ENCODE measurements at regions not wholly inside any gene's neighbourhood (a gene's known extent, or its start where the extent isn't known, plus 50 kb on each side); places are given as distances from the start of the nearest gene placed in this dataset.
"Not testable (repeated sequence)": the region's sequence is repeated elsewhere in the genome, so short reads cannot be mapped to it uniquely, and the experiment has no call there.

DNA sequence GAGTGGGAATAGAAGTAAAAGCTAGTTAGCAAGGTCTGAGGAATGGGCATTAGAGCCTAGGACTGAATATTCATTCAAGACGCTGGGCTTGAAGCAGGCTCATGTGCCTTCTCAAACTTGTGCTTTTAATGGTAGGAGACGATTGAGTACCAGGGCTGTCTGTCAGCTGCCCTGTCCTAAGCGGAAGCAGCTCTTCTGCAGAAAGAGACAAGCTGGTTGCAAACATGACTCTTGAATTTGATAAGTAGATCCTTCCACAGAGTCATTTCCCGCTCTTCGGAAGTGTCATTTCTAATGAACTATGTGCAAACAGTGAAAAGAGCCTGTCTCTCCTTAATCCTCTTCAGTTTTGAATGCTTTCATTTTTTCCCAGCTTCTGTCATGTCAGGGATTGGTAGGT, 176.4 kb downstream of the TFAP2B start:
- DNase-seq (ENCODE audit: low spot score): no peak

DNA sequence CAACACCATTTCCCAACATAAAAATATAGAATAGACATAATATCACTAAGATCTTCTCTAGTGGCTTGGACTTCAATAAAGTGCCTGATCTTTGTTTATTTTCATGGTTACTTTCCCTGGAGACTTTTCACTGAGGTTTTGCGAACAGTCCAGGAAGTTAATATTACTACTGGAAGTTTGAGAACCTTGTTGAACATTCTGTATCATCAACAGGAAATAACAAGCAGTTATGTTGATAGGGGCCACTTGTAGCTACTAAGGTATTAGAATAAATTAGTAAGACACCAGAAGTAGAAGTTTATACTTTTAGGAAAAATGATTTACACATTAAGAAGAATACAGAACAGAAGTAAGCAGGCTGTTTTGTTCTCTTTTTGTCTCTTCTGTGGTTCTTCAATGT, 180.2 kb downstream of the TFAP2B start:
- DNase-seq (ENCODE audit: low spot score): no peak

DNA sequence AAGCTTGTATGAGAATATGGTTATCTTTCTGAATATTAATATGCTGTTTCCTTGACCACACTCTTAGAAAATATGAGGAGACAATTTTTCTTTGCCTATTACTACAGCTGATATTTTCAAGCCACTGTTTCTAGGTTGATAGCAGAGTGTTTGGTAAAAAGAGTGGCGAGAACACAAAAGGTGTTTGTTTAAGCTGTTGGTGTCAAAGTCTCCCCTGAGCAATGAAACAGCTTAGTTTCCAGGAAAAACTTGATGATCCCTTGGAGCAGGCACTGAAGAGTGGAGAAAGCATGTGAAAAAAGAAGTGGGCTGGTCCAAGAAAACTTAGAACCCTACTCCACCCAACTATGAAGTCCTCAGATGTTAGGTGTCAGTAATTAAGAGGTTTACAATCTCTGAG, 182.7 kb downstream of the TFAP2B start:
- no peak for DNase-seq (ENCODE audit: low spot score)

DNA sequence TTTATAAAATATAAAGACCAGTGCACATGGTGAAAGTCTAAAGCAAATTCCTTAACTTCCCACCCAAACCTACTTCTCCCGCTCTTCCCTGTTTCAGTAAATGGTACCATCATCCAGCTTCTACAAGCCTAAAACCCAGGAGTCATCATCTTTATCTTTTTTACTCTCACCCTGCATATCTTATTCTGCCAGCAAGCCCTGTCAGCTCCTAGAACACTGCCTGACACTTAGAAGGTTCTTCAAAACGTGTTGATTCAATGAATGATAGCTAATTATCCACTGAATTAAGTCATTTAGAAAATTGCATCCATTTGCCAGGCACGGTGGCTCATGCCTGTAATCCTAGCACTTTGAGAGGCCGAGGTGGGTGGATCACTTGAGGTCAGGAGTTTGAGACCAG, 185.7 kb downstream of the TFAP2B start:
- DNase-seq (ENCODE audit: low spot score): no peak

DNA sequence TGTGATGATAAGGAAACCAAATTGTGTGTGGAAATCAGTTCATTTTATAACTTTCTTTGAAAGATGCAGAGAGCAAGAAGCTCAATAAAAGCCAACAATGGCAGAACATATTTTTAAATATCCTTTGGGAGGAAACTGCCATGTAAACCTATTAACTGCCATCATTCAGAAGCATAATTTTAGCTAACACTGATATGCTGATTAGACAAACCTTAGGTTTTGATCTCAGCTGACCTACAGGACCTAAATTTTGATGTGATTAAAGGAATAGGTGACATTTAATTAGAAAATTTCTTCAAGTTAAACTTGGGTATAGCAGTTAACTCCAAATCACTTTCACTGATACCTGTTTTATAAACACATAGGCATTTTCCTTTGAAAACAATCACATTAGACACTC, 187.1 kb downstream of the TFAP2B start:
- no peak for DNase-seq (ENCODE audit: low spot score)

DNA sequence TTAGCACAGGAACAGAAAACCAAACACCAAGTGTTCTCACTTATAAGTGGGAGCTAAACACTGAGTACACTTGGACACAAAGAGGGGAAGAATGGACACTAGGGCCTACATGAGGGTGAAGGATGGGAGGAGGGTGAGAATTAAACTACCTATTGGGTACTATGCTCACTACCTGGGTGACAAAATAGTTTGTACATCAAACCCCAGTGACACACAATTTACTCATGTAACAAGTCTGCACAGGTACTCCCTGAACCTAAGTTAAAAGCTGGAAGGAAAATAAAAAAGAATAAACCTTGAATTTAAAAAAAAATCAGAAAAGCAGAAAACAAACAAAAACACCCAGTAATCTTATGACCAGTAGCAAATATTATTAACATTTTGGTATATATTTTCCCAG, 188.6 kb downstream of the TFAP2B start:
- DNase-seq (ENCODE audit: low spot score): no peak

DNA sequence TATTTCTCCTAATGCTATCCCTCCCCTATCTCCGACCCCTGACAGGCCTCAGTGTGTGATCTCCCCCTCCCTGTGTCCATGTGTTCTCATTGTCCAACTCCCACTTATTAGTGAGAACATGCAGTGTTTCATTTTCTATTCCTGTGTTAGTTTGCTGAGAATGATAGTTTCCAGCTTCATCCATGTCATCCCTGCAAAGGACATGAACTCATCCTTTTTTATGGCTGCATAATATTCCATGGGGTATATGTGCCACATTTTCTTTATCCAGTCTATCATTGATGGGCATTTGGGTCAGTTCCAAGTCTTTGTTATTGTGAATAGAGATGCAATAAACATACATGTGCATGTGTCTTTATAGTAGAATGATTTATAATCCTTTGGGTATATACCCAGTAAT, 190.0 kb downstream of the TFAP2B start:
- DNase-seq (ENCODE audit: low spot score): not testable (repeated sequence)

DNA sequence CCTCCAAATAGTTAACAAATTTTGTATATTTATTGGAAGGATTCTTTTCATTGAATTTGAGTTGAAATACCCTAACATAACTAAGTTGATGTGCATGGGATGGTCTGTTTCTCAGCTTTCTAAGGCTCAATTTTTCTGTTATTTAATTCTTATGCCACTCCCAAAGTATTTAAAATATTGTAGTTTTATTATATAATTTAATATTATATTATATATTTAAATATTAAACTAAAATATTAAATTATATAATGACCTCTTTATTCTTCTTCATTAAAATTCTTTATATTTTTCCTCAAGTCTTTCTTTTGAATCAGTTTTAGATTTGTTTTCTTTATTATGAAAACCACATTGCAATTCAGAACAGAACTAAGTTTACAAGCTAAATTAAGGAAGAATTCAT, 194.7 kb downstream of the TFAP2B start:
- no peak for DNase-seq (ENCODE audit: low spot score)

DNA sequence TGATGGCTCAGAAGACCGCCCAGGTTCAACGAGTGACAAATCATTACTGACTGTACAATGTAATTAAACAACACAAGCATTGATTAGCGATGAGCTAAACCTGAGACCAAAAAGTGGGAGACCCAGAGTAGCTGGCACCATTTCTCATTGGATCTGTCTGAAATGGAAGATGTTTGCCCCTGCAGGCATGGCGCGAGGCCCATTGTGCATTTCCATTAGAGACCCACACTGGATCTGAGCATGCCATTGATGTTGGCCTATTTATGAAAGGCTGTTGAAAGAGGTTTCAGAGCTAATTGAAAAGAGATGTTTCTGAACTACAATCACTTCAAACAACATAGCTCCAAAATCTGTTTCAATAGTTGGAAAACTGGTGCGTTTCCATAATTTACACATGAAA, 196.7 kb downstream of the TFAP2B start:
- DNase-seq (ENCODE audit: low spot score): no peak

DNA sequence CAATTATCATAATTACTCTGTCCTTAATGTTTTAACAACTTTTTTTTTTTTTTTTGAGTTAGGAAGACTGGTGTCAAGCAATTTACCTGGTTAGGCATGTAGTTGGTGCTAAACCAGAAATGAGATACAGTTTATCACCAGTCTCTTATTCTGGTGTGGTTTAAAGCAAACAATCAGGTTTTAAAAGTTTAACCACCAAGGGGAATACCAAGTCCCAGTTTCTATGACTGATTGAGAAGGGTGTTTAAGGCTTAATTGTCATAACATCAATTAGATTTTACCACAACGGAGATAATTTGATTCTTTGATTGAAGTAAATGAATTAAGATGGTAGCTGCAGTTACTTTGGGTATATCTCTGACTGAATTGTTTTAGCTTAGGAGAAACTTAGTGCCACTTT, 197.8 kb downstream of the TFAP2B start:
- DNase-seq (ENCODE audit: low spot score): no peak

DNA sequence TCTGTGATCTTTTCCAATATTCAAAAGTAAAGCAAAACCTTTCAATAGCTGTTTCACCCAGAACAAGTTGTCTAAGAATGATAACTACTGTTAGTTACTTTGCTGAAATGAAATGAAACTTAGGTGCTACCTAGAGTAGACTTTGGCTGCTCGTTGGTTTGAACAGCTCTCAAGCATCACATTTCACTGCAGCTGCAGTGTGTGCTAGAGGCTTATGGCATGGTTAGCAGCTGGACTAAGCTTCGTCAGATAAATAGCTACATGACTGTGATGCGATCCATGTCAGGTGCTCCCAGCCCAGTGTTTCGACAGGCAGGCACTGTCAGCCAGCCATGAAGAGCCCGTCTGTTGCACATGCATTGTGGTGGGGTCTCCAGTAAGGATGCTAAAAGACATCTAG, 201.1 kb downstream of the TFAP2B start:
- no peak for DNase-seq (ENCODE audit: low spot score)

DNA sequence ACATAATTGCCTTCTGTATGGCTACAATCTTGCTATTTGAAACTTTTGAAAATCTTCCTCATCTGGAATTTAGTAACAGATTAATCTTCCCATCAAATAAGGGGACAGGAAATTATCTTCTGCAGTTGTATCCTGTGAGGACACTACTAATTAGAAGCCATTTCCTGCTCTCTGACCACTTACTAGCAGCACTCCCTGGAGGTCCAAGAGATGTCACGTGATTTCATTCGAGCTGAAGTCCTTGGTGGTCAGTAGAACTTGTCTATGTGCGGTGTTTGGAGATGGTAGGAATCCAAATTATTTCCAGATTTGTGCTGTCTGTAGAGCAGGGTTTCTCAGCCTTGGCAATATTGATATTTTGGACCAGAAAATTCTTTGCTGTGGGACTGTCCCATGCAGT, 202.5 kb downstream of the TFAP2B start:
- DNase-seq (ENCODE audit: low spot score): no peak

DNA sequence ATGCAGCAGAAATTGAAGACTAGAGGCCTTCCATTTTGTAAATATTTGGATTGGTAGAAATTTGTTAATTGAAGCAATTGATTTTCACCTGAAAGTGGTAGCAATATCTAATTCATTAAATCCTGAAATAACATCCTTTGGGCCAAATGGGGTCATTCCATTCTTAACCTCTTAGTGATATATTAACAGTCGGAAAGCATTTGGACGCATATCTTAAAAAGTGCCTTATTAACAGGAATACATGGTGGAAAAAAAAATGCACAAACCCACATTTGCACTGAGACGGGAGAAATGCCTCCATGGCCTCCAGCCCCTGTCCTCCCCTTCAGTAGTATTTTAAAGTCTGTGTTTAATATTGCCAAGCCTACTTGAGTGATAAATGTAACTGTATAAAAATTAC, 205.5 kb downstream of the TFAP2B start:
- no peak for DNase-seq (ENCODE audit: low spot score)

DNA sequence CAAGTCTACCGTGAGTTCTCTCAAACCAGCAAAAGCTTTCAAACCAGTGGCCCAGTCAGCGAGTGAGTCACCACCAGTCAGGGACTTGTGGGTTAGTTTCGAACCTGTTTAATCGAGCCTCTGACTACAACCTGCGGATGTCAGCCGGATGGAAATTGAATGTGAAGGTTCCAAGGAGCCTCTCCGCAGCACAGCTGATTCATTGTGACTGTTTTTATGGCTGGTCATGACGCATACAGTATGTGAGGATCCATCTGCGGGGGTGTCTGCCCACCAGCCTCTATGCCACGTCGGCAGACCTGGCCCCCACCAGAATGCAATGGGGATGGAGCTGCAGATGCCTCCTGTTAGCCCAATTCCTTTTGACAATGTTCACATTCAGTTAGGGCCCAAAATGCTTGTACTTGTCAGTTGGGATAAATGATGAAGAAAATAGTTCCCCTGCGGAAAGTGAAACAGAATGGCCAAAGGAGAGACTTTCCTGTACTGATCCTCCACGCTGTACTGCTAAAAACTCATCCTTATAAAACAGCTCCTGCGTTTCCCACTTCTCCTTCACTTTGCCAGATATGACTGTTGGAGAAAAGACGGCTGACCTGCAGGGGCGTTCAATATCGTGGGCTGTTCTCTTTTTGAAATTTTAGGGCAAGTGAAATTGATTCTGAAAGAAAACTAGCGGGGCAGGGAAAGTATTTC, 206.6 kb downstream of the TFAP2B start:
- no peak for DNase-seq (ENCODE audit: low spot score)

DNA sequence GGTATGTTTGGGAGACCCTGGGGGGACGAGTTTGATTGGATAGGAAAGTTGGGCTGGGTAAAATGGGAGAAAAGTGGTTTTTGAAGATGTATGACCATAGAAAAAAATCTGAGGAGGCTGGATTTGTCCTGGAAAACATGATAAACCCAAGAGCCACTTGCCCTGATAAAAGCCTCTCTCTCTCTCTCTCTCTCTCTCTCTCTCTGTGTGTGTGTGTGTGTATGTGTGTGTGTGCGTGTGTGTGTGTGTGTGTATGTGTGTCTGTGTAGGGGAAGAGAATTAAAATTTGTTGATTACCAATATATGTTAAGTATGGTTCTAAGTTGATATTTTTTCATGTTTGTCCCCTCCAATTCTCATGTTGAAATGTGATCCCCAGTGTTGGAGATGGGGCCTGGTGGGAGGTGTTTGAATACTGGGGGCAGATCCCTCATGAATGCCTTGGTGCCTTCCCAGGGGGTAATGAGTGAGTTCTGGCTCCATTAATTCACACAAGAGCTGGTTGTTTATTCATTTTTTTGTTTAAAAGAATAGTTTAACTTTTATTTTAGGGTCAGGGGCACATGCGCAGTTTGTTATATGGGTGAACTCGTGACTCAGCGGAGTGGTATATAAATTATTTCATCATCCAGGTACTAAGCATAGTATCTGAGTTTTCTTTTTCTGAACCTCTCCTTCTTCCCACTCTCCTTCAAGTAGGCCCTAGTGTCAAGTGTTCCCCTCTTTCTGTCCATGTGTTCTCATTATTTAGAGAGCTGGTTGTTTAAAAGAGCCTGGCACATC, 208.8 kb downstream of the TFAP2B start:
- no peak for DNase-seq (ENCODE audit: low spot score)

DNA sequence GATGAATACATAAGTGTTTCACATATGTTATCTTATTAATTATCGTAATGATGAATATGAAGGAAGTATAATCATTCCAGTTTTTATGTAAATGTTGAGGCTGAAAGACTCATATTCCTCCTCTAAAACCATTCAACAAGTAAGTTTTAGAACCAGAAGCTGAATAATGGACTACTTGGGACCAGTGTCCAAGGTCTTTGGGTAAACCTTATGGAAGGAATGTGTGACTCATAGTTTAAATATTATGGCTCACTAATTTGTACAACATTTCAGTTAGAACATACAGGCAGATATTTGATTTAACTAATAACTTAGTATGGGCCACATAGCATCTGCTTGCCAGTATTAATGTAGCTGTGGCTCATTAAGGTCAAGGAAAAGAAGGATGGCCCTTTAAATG, 209.6 kb downstream of the TFAP2B start:
- DNase-seq (ENCODE audit: low spot score): no peak

DNA sequence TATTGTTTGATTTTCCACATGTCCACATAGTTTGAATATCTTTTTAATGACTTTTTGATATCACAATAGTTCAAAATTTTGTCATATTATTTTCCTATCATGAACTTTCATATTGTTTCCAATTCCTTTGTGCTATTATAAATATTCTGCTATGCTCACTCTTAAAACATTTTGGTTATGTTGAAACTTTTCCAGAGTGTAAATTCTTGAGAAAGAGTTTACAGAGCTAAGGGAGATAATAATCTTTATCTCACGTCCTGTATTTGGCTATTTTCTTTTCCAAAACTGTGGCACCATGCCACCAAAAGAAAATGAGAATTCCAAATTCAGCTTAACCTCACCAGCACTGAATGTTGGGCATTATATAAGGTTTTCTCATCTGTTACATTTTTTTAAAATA, 210.9 kb downstream of the TFAP2B start:
- DNase-seq (ENCODE audit: low spot score): no peak

DNA sequence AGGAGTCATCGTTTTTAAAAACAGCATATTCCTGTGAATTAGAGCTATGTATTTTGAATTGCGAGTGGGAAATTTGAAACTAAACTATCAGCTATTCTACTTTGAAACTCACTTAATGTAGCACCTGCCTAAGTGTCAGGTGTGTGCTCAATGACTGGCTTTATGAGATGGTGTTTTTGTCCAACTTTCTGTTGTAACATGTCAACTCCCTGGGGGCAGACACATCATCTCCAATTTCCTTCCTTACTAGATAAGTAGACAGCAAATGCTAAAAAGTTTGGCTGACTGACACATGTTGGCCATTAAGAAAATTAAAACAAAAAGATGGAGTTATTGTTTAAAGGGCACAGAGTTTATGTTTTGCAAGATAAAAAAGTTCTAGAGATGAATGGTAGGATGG, 226.9 kb downstream of the TFAP2B start:
- no peak for DNase-seq (ENCODE audit: low spot score)

DNA sequence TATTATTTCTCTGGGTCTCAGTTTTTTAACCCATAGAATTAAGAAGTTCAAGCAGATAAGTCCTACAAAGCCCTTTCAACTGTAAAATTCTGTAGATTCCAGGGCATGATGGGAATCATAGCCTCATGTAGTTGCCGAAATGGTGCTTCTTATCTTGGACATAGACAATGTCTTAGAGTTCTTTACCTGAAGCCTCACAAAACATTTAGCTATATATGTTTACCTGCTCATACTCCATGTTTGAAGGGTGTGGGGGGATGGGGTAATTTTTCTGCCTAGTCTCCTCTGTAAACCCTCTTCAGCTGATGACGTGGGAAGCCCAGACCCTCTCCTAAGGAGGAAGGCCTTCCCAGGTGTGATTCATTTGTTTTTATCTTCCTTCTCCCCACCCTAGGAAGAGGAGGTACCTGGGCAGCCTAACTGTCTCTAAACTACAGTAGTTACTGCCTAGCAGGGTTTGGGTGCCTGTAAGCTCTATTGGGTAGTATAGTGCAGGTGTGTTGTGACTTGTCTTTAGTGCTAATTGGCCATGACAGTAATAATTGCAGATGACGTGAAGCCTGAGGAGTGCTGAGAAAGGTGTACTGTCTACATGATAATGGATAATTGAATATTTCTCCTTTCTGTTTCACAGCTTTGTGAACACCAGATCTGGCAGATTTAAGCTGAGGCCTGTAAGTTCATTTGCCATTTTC, 230.8 kb downstream of the TFAP2B start:
- no peak for DNase-seq (ENCODE audit: low spot score)

DNA sequence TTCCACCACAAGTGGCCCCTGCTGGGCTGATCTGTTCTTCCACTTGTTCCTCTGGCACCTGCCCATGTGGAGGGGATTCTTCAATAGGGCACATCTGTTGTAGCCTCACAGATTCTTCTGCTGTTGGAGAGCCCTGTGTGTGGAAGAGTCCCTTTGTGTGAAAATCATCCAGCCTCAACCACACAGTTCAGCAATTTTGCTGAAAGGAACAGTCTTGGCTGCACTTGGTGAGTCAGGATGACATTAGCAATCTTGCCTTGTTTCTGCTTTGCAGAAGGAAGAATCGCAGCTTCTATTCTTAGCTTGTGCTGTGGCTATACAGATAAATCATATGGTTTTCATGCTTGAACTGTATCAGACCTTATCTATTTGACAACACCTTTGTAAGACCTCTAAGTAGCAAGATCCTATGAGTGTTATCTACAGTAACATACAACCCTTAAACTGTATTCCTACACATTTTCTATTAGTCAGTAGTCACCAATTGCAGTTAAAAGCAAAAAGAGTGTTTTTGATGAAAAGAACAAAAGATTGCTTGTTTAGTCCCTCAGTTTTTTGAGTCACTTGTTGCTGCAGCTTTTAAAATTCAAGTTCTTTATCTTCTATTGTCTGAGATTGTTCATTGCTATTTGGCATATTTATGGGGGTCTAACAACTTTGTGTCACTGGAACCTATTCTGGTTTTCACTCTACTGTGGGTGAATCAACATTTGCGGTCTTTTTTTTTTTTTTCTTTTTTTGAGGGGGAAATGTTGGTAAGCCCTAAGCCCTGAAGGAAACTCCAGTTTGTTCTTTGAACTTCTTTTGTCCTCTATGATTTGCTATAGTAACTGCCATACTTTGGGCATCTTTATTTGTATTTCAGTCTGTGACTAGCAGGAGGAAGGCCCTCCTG, 231.6 kb downstream of the TFAP2B start:
- peak; percentile 30 for DNase-seq (ENCODE audit: low spot score)

DNA sequence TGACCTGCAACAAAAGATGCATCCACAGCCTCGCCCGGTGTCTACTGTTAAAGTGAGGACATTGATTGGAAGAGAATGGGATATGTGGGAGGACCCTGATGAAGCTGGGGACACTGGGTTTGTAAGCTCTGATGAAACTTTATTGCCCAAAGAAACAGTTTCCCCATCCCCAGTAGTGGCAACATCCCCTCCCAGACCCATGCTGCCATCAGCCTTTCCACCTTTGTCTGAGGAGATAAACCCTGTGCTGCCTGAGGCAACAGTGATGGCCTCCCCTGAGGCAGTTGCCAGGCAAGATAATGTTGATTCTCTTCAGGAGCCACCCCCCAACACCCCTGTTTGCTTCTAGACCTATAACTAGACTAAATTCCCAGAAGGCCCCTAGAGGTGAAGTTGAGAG, 234.0 kb downstream of the TFAP2B start:
- DNase-seq (ENCODE audit: low spot score): not testable (repeated sequence)

DNA sequence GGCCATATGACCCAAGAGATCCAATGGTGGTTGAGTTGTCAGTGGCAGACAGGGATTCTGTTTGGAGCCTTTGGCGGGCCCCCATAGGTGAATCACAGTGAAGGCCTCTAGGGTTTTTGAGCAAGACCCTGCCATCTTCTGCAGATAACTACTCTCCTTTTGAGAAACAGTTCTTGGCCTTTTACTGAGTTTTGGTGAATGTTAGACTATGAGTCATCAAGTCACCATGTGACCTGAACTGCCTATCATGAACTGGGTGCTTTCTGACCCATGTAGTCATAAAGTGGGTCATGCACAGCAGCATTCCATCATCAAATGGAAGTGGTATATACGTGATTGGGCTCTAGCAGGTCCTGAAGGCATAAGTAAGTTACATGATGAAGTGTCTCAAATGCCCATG, 236.6 kb downstream of the TFAP2B start:
- DNase-seq (ENCODE audit: low spot score): not testable (repeated sequence)

Measured in Ammon's horn (tissue), 1 donor.